Loucy (cell line): ENCODE measurements at regions not wholly inside any gene's neighbourhood (a gene's known extent, or its start where the extent isn't known, plus 50 kb on each side); places are given as distances from the start of the nearest gene placed in this dataset.

Experiments used
- H2AFZ ChIP-seq: fragments of 200-600 bp; sonication (generic); 2 replicates; pipeline ENCODE4 v1.6.0; 2016; ENCODE audit warnings: antibody characterized with exemption, mild to moderate bottlenecking, low read length, moderate library complexity
- H3F3A ChIP-seq: fragments of 200-600 bp; 2 replicates; pipeline ENCODE4 v1.6.0; 2016; ENCODE audit warnings: antibody characterized with exemption, low read depth, mild to moderate bottlenecking
- H3K27me3 ChIP-seq: fragments of 200-600 bp; sonication (generic); 2 replicates; pipeline ENCODE4 v1.6.1; 2014; ENCODE audit warnings: low read length, mild to moderate bottlenecking; ENCODE audit not compliant: insufficient read depth, poor library complexity, severe bottlenecking
- H3K36me3 ChIP-seq: fragments of 200-600 bp; sonication (generic); 2 replicates; pipeline ENCODE4 v1.6.1; 2016; ENCODE audit warnings: low read length; ENCODE audit not compliant: insufficient read depth
- H3K4me1 ChIP-seq: fragments of 200-600 bp; sonication (generic); 2 replicates; pipeline ENCODE4 v1.5.1; 2014; ENCODE audit warnings: low read length, mild to moderate bottlenecking; ENCODE audit not compliant: insufficient read depth, poor library complexity, severe bottlenecking
- H3K4me2 ChIP-seq: fragments of 200-600 bp; sonication (generic); 2 replicates; pipeline ENCODE4 v1.6.0; 2014; ENCODE audit warnings: antibody characterized with exemption, low read length, low read depth, mild to moderate bottlenecking; ENCODE audit not compliant: poor library complexity, severe bottlenecking
- H3K4me3 ChIP-seq: fragments of 200-600 bp; sonication (generic); 2 replicates; pipeline ENCODE4 v1.5.1; 2014; ENCODE audit warnings: low read length, mild to moderate bottlenecking, mixed read lengths; ENCODE audit not compliant: poor library complexity, severe bottlenecking
- H3K79me2 ChIP-seq: fragments of 200-600 bp; sonication (generic); 2 replicates; pipeline ENCODE4 v1.6.1; 2014; ENCODE audit warnings: low read length; ENCODE audit not compliant: insufficient read depth
- H3K9ac ChIP-seq: fragments of 200-600 bp; sonication (generic); 2 replicates; pipeline ENCODE4 v1.6.0; 2014; ENCODE audit warnings: mild to moderate bottlenecking, low read depth, low read length, moderate library complexity; ENCODE audit not compliant: poor library complexity, severe bottlenecking
- H3K9me2 ChIP-seq: fragments of 200-600 bp; sonication (generic); replicated peaks from 2 replicates; pipeline ENCODE4 v1.6.1; 2016; ENCODE audit warnings: low read depth, low read length, mixed read lengths
- H3K9me3 ChIP-seq: fragments of 200-600 bp; sonication (generic); 2 replicates; pipeline ENCODE4 v1.6.1; 2014; ENCODE audit warnings: mild to moderate bottlenecking, antibody characterized with exemption, low read length, low read depth; ENCODE audit not compliant: insufficient read depth
- H4K20me1 ChIP-seq: fragments of 200-600 bp; sonication (generic); 2 replicates; pipeline ENCODE4 v1.6.0; 2014; ENCODE audit warnings: antibody characterized with exemption, low read length, mild to moderate bottlenecking; ENCODE audit not compliant: insufficient read depth, poor library complexity, severe bottlenecking
- EZH2phosphoT487 ChIP-seq: fragments of 200-600 bp; IDR thresholded peaks from 2 replicates; pipeline ENCODE4 v1.6.1; 2018; ENCODE audit warnings: antibody characterized with exemption, mild to moderate bottlenecking, moderate library complexity, borderline replicate concordance
- TF ChIP-seq, protein P1 (sequence below): fragments of 200-600 bp; sonication (generic); conservative IDR thresholded peaks from 2 replicates; pipeline ENCODE4 v1.5.1; 2014; ENCODE audit warnings: mild to moderate bottlenecking, antibody characterized with exemption, low read length

DNA sequence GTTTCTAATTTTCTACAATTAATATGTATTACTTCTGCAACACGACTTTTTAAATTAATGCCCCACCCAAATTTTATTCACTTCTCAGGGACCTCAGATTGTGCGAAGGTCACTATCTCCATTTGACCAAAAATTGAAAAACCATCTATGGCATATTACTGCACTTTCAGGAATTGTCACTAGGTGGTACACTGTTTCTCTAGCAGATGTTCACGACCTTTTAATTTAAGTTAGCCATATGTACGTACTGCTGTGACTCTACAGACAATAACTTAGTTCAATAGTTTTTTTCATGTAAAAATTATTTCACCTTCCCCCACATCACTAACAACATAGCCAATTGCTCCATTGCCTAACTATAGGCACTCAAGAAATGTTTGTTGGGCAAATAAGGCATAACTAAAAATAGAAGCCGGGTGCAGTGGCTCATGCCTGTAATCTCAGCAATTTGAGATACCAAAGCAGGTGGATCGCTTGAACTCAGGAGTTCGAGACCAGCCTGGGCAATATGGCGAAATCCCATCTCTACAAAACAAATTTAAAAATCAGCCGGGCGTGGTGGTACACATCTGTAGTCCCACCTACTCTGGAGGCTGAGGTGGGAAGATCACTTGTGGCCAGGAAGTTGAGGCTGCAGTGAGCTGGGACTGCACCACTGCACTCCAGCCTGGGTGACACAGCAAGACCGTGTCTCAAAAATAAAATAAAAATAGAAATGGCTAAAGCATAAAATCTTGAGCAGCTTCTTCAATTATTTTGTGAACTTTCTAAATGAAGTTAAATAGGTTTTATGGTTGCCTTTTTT lies 75.7 kb upstream of the PKN2 start:
- H2AFZ ChIP-seq, result no peak overlapping the region
- H3K4me2 ChIP-seq, result no peak overlapping the region
- no peaks in the 10 kb centered on the region for H3K36me3 ChIP-seq

DNA sequence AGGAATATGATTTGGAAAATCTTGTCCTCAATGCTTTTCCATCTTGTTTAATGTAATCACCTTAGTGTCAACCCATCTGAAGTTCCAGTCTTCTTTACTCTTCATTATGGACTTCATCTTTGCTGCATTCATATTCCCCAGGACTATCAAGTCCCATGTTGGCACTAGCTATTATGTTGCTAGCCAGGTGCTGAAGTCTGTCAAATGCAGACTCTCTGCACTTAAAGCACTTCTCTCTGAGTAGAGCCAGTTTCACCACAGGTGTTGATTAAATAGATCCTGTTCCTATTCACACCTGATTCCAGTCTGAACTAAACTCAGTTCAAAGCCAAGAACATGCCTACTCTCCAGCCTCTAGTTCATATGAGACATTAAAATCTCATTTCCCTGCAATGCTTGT lies 75.0 kb upstream of the PKN2 start:
- Histone ChIP-seq H3K4me2 (no peak overlapping the region), H4K20me1 (no peaks in the 10 kb centered on the region), H3F3A (no peaks in the 10 kb centered on the region), H3K9ac (no peak overlapping the region), H3K9me3 (no peaks in the 10 kb centered on the region), H3K27me3 (no peaks in the 10 kb centered on the region), H3K4me1 (no peaks in the 10 kb centered on the region), H3K9me2 (no peaks in the 10 kb centered on the region), H3K79me2 (no peaks in the 10 kb centered on the region), H3K4me3 (no peak overlapping the region), H3K36me3 (no peaks in the 10 kb centered on the region), H2AFZ (no peak overlapping the region)
- TF ChIP-seq EZH2phosphoT487, result no peak
- TF ChIP-seq, protein P1, sequence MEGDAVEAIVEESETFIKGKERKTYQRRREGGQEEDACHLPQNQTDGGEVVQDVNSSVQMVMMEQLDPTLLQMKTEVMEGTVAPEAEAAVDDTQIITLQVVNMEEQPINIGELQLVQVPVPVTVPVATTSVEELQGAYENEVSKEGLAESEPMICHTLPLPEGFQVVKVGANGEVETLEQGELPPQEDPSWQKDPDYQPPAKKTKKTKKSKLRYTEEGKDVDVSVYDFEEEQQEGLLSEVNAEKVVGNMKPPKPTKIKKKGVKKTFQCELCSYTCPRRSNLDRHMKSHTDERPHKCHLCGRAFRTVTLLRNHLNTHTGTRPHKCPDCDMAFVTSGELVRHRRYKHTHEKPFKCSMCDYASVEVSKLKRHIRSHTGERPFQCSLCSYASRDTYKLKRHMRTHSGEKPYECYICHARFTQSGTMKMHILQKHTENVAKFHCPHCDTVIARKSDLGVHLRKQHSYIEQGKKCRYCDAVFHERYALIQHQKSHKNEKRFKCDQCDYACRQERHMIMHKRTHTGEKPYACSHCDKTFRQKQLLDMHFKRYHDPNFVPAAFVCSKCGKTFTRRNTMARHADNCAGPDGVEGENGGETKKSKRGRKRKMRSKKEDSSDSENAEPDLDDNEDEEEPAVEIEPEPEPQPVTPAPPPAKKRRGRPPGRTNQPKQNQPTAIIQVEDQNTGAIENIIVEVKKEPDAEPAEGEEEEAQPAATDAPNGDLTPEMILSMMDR, result no peak

More for the DNA sequence above, 75.7 kb upstream of the PKN2 start:
- Histone ChIP-seq H4K20me1 (no peaks in the 10 kb centered on the region), H3K9ac (no peak overlapping the region), H3K9me3 (no peaks in the 10 kb centered on the region), H3K4me3 (no peak overlapping the region), H3K9me2 (no peaks in the 10 kb centered on the region), H3K4me1 (no peaks in the 10 kb centered on the region), H3F3A (no peaks in the 10 kb centered on the region), H3K27me3 (no peaks in the 10 kb centered on the region), H3K79me2 (no peaks in the 10 kb centered on the region)
- TF ChIP-seq, protein P1, result peak; percentile 80
- no peak for TF ChIP-seq EZH2phosphoT487

DNA sequence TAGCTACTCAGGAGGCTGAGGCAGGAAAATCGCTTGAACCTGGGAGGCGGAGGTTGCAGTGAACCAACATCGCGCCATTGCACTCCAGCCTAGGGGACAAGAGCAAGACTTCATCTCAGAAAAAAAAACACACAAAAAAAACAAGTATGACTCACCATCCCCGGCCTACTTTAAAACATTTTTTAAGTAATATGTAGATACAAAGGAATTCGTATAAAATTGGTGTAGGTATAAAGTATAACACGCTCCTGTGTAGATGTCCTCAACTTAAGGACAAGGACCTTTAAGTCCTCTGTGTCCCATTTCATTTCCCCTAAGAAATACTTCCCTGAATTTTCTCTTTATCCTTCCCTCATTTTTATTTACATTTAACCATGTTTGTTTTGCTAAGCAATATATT lies 73.4 kb upstream of the PKN2 start:
- no peak overlapping the region for H3K9ac ChIP-seq
- H3K36me3 ChIP-seq, result no peaks in the 10 kb centered on the region
- no peak overlapping the region for H2AFZ ChIP-seq
- no peak overlapping the region for H3K4me2 ChIP-seq
- TF ChIP-seq, protein P1, result no peak
- no peak for TF ChIP-seq EZH2phosphoT487
- no peaks in the 10 kb centered on the region for H3K27me3 ChIP-seq
- H3F3A ChIP-seq, result no peaks in the 10 kb centered on the region
- H3K4me1 ChIP-seq, result no peaks in the 10 kb centered on the region
- H3K4me3 ChIP-seq, result no peak overlapping the region
- no peaks in the 10 kb centered on the region for H3K9me3 ChIP-seq
- no peaks in the 10 kb centered on the region for H3K9me2 ChIP-seq
- no peaks in the 10 kb centered on the region for H3K79me2 ChIP-seq
- no peaks in the 10 kb centered on the region for H4K20me1 ChIP-seq
